Duodenal mucosa (tissue), 2 donors: ENCODE measurements at regions not wholly inside any gene's neighbourhood (a gene's known extent, or its start where the extent isn't known, plus 50 kb on each side); places are given as distances from the start of the nearest gene placed in this dataset.

Source experiments
- H3K27ac ChIP-seq: one replicate; pipeline ENCODE4 v1.7.0; 2013; ENCODE audit warnings: low read depth, low read length
- H3K27me3 ChIP-seq, 2 donors: one replicate each; pipeline ENCODE4 v1.7.0; 2013; ENCODE audit warnings: low read length in 2 of 2, control low read depth in 1 of 2; ENCODE audit not compliant: insufficient read depth in 2 of 2, control insufficient read depth in 1 of 2
- H3K36me3 ChIP-seq, 2 donors: one replicate each; pipeline ENCODE4 v1.7.0; 2013; ENCODE audit warnings: low read length in 2 of 2, control low read depth in 1 of 2; ENCODE audit not compliant: insufficient read depth in 2 of 2, control insufficient read depth in 1 of 2
- H3K4me1 ChIP-seq, 2 donors: one replicate each; pipeline ENCODE4 v1.7.0; 2013; ENCODE audit warnings: low read length in 2 of 2, control low read depth in 1 of 2; ENCODE audit not compliant: insufficient read depth in 2 of 2, control insufficient read depth in 1 of 2
- H3K4me3 ChIP-seq, 2 donors: one replicate each; pipeline ENCODE4 v1.7.0; 2013; ENCODE audit warnings: low read length in 2 of 2, low read depth in 1 of 2
- H3K9ac ChIP-seq, 2 donors: one replicate each; pipeline ENCODE4 v1.7.0; 2013; ENCODE audit warnings: low read length in 2 of 2, low read depth in 1 of 2
- H3K9me3 ChIP-seq, 2 donors: one replicate each; pipeline ENCODE4 v1.7.0; 2013; ENCODE audit warnings: low read length in 2 of 2, control low read depth in 1 of 2; ENCODE audit not compliant: control insufficient read depth in 1 of 2

GRCh38 chr13:109900320-109900719, 113.9 kb upstream of the IRS2 start:
- H3K4me1 ChIP-seq = no peaks in the 10 kb centered on the region
- no peaks in the 10 kb centered on the region for H3K9me3 ChIP-seq
- H3K27me3 ChIP-seq = peaks cover 0 to 4% of the 10 kb centered on the region in 2 donors
- no peak overlapping the region for H3K27ac ChIP-seq
- no peaks in the 10 kb centered on the region for H3K36me3 ChIP-seq
- H3K4me3 ChIP-seq = no peak overlapping the region
- H3K9ac ChIP-seq = no peak overlapping the region

DNA sequence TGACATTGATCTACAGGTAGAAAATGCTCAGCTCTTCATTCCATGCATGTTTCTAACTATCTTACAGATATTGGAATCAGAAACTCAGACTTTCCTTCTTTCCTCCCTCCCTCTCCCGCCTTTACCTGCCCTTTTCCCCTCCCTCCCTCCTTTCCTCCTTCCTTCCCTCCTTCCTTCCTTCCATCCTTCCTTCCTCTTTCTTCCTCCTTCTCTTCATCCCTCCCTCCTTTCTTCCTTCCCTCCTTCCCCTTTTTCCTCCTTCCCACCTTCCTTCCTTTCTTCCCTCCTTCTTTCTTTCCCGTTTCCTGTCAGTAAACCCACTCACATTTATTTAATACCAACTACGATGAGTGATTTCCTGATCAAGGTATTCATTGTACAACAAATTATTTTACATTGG, 113.4 kb upstream of the IRS2 start:
- Histone ChIP-seq H3K36me3 (no peaks in the 10 kb centered on the region), H3K27me3 (peaks cover 0 to 4% of the 10 kb centered on the region in 2 donors), H3K4me3 (no peak overlapping the region), H3K4me1 (no peaks in the 10 kb centered on the region), H3K9ac (no peak overlapping the region), H3K27ac (no peak overlapping the region), H3K9me3 (no peaks in the 10 kb centered on the region)

DNA sequence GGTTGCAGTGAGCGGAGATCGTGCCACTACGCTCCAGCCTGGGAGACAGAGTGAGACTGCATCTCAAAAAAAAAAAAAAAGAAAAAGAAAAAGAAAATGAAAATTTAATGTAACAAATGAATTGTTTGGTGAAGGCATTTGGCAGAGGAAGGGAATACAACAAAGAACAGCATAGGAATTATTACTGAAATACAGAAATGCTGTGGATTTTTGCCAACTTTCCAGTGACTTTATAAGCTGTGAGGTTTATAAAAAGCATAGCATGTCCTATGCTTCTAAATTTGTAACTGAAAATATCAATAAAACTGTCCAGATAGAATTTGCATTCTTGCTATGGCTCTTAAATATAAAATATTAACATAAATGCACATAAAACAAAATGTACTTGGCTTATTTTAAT, 112.9 kb upstream of the IRS2 start:
- H3K27me3 ChIP-seq = peaks cover 0 to 4% of the 10 kb centered on the region in 2 donors
- H3K36me3 ChIP-seq = no peaks in the 10 kb centered on the region
- H3K4me3 ChIP-seq = no peak overlapping the region
- no peaks in the 10 kb centered on the region for H3K9me3 ChIP-seq
- H3K4me1 ChIP-seq = no peaks in the 10 kb centered on the region
- H3K27ac ChIP-seq = no peak overlapping the region
- H3K9ac ChIP-seq = no peak overlapping the region

GRCh38 chr13:109897988-109898624, 111.7 kb upstream of the IRS2 start:
- Histone ChIP-seq H3K27ac (no peak overlapping the region), H3K4me3 (no peak overlapping the region), H3K27me3 (peaks cover 0 to 4% of the 10 kb centered on the region in 2 donors), H3K36me3 (no peaks in the 10 kb centered on the region), H3K4me1 (no peaks in the 10 kb centered on the region), H3K9ac (no peak overlapping the region), H3K9me3 (no peaks in the 10 kb centered on the region)

- no peaks in the 10 kb centered on the region for H3K9me3 ChIP-seq
- H3K4me3 ChIP-seq = no peak overlapping the region
- H3K9ac ChIP-seq = no peak overlapping the region
- H3K4me1 ChIP-seq = no peaks in the 10 kb centered on the region
- no peak overlapping the region for H3K27ac ChIP-seq
- H3K36me3 ChIP-seq = no peaks in the 10 kb centered on the region
- no peaks in the 10 kb centered on the region for H3K27me3 ChIP-seq
Measured at GRCh38 chr13:109892101-109892500, 105.7 kb upstream of the IRS2 start.

- Histone ChIP-seq H3K4me3 (no peak overlapping the region), H3K27ac (no peak overlapping the region), H3K9ac (no peak overlapping the region), H3K9me3 (no peaks in the 10 kb centered on the region), H3K4me1 (peaks cover 5 to 11% of the 10 kb centered on the region in 2 donors), H3K27me3 (no peaks in the 10 kb centered on the region), H3K36me3 (no peaks in the 10 kb centered on the region)
Measured at GRCh38 chr13:109885235-109885634, 98.9 kb upstream of the IRS2 start.

DNA sequence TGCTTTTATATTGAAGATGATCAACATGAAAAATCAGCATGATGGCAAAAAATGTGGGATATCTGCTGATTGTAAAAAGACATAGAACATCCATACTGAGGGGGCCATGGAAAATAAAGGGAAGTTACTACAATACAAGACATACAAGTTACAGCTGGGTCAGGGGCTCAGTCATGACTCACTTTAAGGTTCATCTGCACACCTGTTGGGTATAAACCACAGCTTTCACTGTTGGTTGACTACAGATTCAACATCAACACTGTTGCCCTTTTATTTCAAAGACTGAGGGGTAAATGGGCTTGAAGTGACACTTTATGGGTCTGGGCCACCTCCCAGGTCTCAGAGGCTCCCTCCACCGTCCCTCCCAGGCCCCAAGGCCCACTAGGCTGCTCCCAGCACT, 98.1 kb upstream of the IRS2 start:
- Histone ChIP-seq H3K36me3 (no peaks in the 10 kb centered on the region), H3K4me1 (peaks cover 5 to 11% of the 10 kb centered on the region in 2 donors), H3K27me3 (no peaks in the 10 kb centered on the region), H3K27ac (no peak overlapping the region), H3K4me3 (no peak overlapping the region), H3K9me3 (no peaks in the 10 kb centered on the region), H3K9ac (no peak overlapping the region)

- peaks cover 5 to 11% of the 10 kb centered on the region in 2 donors for H3K4me1 ChIP-seq
- H3K4me3 ChIP-seq = no peak overlapping the region
- no peaks in the 10 kb centered on the region for H3K27me3 ChIP-seq
- no peak overlapping the region for H3K27ac ChIP-seq
- no peaks in the 10 kb centered on the region for H3K36me3 ChIP-seq
- no peaks in the 10 kb centered on the region for H3K9me3 ChIP-seq
- H3K9ac ChIP-seq = no peak overlapping the region
Measured at GRCh38 chr13:109883181-109884180, 97.1 kb upstream of the IRS2 start.

DNA sequence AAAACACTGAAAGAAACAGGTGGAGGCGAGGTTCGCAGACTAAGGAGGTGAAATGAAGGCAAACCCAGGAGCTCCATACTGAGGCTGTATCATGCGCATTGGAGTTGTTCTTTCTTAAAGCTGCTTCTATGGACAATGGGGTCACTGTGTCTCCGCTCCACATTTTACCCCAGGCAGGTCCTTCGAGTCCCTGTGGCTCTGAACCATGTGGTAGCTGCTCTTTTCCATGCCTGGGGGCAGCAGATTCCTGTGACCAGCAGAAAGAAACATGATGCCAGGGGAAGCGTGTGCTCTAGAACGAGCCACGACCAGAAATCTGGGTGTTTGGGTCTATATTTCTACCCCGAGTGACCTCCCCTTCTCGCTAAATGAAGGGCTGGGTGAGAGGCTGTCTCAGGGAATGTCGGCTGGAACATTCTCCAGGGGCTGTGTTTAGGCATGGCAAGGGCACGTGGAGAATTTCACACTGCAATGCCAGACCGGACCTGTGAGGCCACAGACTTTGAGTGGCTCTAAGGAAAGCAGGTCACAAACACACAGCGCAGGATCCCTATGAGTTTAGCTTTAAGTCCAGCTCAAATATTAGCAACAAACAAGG, 95.7 kb upstream of the IRS2 start:
- no peak overlapping the region for H3K9ac ChIP-seq
- H3K27me3 ChIP-seq = no peaks in the 10 kb centered on the region
- H3K4me3 ChIP-seq = no peak overlapping the region
- no peaks in the 10 kb centered on the region for H3K36me3 ChIP-seq
- peaks cover 5 to 11% of the 10 kb centered on the region in 2 donors for H3K4me1 ChIP-seq
- H3K9me3 ChIP-seq = no peaks in the 10 kb centered on the region
- no peak overlapping the region for H3K27ac ChIP-seq

GRCh38 chr13:109881347-109881725, 95.0 kb upstream of the IRS2 start:
- H3K36me3 ChIP-seq = no peaks in the 10 kb centered on the region
- peaks cover 5 to 11% of the 10 kb centered on the region in 2 donors for H3K4me1 ChIP-seq
- H3K9me3 ChIP-seq = no peaks in the 10 kb centered on the region
- H3K9ac ChIP-seq = no peak overlapping the region
- no peak overlapping the region for H3K27ac ChIP-seq
- no peaks in the 10 kb centered on the region for H3K27me3 ChIP-seq
- H3K4me3 ChIP-seq = no peak overlapping the region
